ENCODE measurements at regions not wholly inside any gene's neighbourhood (a gene's known extent, or its start where the extent isn't known, plus 50 kb on each side); places are given as distances from the start of the nearest gene placed in this dataset.

DNA sequence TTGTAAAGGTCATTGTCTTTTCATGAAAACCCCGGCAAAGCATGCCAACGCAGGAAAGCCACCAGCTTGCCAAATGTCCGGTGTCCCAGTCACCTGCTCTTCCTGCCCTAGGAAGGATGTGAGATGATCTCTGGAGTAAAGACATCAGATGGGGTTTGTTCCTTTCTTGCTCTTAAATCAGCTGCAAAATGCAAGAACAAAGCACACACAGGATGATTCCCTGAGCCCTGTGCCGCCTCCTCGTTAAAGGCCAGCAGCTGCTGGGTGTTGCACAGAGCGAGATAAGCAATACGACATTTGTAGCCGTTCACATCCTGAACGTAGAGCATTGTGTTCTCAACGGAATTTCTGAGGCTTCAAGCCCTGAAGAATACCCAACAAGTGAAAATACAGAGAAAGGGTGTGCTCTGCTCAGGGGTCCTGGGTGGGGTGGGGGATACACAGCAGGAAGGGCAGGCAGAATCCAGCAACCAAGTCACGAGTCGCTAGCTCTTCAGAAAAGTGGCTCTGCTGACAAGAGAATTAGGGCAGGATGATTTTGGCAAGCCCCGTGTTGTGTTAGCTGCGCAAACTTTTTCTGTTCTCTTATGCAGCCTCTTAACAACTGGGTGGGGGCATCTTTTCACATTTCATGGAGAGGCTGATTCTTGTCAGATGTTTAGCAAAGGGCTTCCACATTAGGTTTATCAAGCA, 229.2 kb upstream of the MAP3K1 start:
- no peak for DNase-seq

DNA sequence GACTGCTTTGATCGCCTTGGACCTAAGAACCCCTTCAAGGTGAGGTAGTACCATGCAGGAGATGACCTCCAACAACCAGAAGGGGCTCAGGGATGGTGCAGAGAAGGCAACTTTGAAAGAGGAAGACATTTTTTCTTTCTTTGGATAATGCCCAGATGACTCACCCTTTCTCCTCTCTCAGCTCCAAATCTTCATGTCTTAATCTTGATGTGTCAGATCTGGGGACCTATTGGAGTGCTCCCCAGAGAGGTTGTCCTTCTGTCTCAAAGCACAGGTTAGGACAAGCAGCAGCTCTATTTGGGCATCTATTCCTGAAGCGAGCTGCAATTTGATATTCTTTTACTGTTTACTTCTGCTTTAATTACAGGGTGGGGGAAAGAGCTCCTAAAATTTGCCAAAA, 229.9 kb upstream of the MAP3K1 start:
- DNase-seq = no peak

DNA sequence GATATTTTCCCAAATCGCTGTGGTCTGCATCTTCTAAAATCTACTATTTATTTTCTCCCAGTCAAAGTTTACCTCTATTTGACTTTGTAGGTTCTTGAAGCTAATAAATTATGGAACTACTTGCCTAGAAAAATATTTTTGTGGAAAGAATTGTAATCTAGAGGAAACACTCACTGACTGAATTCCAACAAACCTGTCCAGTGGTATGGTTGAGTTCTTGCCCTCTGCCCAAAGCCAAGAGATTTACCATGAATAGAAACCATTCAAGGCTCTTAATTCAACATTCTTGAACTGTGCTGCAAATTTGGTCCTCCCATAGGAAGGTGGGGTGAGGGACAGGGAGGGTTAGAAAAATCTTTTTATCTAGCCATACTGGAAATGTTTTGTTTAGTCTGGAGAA, 233.9 kb upstream of the MAP3K1 start:
- DNase-seq = no peak

DNA sequence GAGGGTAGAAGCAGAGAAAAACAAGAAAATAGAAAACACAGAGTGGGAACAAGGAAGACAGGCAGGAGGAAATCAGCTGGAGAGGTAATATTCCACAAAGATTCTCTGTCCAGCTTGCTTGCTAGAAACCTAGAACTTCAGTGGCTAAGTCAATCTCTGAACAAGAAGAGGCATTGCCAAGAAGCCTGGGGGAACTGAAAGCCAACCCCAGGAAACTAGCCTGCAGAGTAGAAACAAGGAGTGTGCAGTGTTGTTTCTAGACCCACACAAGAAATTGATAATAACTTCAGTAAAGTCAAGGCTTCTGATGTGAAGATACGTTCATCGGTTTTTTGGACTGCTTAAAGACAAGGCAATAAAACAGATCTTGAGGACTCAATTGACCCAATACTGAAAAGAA, 234.5 kb upstream of the MAP3K1 start:
- DNase-seq = no peak

DNA sequence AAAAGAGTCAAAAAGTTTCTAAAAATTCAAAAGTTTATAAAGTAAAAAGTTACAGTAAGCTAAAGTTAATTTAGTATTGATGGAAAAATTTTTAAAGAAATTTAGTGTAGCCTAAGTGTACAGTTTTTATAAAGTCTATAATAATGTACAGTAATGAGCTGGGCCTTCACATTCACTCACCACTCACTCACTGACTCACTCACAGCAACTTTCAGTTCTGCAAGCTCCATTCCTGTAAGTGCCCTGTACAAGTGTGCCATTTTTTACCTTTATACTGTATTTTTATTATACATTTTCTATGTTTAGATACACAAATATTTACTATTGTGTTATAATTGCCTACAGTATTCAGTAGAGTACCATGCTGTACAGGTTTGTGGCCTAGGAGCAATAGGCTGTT, 239.5 kb upstream of the MAP3K1 start:
- no peak for DNase-seq

DNA sequence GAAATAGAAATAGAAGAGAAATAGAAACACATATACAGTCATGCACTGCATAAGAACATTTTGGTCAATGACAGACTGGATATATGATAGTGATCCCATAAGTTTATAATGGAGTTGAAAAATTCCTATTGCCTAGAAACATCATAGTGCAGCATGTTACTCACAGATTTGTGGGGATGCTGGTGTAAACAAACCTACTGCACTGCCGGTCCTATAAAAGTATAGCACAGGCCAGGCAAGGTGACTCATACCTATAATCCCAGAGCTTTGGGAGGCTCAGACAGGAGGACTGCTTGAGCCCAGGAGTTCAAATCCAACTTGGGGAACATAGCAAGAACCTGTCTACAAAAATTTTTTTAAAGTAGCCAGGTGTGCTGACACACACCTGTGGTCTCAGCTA, 240.6 kb upstream of the MAP3K1 start:
- no peak for DNase-seq

DNA sequence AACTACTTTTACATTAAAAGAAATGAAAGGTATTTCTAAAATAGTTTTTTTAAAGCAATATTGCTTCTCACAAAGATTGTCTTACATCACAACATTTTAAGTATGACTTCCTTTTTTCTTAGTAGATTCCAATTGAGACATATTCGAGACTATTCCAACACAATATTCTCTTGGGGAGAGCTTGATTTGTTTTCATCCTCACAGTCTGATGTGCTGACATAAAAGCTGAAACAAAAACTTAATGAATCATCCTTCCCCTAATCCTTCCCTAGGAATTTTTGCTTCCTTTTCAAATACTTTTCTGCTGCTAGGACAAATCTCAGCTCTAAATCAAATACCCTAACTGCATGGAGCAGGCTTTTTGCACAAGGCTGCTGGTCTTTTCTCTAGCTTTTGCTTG, 245.8 kb upstream of the MAP3K1 start:
- no peak for DNase-seq

DNA sequence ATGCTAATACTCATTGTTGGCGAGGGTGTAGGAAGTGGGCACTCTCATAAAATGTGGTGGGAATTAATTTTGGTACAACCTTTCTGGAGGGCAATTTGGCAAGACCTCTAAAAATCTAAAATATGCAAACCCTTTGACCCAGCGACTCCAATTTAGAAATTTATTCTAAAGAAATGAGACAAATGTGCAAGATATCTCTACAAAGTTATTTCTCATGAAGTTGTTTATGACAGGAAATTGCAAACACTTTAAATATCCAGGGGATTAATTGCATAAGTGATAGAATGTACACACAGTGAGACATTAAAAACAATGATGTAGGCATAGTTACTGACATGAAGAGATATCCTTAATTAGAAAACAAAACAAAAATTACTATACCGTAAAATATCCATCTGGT, 246.3 kb upstream of the MAP3K1 start:
- no peak for DNase-seq

DNA sequence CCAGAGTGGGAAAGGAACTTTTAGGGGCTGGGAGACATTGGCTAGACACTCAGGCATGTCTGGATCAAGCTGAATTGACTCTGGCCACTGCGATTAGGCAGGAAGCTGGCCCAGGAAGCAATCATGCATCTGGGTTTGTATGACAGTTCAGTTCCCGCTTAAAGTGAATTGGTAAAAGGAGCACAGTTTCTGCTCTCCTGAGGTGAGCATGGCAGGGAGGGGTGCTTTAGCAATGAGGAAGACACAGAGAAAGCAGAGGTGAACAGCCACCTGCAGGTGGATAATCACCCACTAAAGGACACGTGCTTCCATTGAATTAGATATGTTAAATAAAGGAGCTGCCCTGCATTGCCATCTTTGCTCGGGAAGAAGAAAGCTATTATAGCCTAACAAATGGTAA, 248.1 kb upstream of the MAP3K1 start:
- DNase-seq = no peak

DNA sequence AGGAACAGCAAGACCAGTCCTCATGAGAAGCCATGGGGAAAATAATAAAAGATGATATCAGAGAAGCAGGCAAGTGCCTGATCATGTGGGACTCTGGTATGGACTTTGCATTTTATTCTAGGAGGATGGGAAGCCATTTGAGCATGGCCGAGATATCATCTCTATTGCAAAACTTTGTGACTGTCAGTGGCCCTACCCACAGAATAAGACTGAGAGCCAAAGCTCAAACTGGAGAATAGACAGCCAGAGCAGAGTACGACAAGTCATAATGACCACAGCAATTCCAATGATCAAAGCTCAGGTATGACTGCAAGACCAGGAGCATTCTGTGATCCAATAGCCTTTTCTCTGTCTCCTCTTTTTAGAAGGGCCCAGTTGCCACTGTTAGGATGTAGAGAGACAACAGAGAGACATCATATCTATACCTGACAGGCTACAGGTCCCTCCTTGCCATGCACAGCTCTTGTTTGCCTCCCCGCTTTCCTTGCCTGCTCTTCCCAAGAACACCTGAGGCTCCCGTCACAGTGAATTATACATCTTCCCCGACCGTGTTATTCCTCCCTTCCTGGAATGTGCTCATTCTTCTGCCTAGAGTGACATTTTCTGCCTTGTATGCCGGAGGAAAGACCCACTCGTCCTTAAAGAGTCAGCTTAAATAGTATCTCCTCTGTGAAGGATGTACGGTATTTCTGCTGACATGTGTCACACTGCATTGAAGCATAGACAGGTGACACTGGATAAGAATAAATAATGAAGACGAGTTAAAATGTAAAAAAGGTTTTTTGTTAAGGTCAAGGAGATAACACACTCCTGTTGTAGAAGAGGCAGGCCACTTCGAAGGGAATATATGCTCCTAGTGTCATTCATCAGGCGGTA, 248.7 kb upstream of the MAP3K1 start:
- DNase-seq = no peak

DNA sequence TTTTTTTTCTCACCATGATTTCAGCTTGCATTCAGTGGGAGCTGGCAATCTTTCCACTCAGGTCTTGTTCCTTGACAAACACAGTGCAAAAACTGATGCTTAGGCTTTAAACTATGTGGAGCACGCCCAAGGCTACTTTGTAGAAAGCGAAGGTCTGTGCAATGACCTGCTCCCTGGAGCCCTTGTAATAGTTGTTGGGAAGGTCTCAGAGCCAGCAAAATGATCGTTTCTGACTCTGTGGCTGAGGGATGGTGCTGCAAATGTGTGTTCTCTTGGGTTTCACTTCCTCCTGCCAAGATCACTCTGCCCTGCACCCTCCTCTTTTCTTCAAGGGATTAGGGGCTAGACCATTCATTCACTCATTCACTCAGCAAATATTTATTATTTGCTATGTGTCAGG, 249.7 kb upstream of the MAP3K1 start:
- no peak for DNase-seq

DNA sequence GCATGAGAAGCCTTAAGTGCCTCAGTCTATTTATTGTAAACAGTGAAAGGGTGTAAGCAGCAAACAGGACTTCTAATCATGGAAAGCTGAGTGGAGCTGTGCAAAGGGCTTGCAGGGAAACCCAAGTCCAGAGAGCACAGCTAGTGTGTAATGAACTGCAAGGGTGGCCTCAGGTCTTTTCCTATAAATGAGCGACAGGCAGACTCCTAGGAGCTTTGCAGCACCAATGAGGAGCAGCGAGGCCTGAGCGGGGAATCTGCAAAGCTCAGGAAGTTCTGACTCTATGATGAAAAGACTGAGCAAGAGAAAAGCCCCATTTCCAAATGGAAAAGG, 250.1 kb upstream of the MAP3K1 start:
- no peak for DNase-seq

DNA sequence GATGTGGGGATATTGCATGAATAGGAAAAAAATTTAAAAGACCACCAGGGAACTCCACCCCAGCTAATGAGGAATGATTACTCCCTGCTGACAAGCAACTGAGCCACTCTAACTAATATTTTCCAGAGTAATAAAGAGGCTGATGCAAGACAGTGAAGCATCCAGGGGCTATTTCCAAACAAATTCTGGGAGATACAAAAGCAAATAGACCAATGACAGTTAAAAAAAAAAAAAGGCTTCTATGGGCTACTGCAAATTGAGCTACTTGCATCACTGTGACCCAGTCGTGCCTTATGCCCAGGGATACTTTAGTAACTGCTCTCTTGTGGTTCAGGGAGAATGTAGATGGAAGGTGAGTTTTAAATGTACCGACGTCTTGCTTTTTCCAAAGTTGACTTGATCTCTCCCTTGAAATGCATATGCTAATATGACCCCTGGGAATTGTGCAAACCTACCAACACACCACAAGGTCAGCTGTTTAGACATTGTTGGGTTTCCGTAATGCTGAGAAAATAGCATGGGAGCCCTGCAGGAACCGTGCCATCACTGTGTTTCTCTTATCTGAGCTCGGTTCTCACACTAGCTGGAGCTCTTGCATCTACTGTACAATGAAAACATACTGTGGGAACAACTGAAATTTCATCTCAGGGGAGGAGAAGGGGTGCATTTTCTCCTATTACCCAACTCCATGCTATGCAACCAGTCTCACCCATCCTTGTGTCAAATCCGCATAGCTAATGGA, 250.6 kb upstream of the MAP3K1 start:
- DNase-seq = no peak

DNA sequence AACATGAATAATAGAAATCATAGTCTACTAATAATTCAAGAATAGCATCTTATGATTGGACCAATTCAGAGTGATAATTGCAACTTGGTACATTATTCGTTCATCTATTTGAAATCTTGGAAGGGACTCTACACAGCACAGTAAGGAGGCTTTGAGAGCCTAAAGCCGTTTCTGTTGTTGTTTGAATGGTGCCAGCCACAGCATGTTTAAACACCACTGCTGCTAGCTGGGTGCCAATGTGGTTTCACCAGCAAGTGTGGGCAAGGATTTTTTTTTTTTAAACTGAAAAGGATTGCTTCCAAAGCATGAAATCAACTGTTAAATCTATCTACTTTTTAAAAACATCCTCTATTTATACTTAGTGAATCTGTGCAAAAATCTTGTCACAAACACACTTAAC, 253.9 kb upstream of the MAP3K1 start:
- no peak for DNase-seq

DNA sequence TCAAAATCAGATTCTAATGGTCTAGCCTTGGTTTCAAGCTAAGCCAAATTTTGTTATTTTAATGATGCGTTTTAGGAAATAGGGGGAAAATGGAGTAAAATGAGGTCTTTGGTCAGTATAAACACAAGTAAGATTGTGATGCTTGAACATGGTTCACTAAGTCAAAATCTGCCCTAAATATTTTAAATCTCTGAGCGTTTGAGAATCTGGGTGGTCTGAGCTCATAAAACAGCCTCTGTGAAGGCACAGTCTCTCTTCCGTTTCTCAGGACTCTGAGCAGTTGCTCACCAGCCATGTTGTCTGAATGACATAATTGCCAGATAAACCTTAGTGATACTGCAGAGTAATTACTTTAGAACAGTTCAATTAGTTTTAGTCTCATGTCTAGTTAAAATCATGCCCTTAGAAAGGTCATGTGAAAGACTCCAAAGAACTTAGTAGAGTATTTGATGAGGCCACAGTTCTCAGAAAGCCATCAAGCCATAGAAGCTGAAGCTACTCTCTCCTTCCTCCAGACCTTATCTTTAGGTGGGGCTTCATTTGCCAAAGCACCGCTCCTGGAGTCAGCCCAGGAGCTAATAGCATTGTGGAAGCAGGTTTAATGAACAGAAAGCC, 257.1 kb upstream of the MAP3K1 start:
- DNase-seq = no peak

DNA sequence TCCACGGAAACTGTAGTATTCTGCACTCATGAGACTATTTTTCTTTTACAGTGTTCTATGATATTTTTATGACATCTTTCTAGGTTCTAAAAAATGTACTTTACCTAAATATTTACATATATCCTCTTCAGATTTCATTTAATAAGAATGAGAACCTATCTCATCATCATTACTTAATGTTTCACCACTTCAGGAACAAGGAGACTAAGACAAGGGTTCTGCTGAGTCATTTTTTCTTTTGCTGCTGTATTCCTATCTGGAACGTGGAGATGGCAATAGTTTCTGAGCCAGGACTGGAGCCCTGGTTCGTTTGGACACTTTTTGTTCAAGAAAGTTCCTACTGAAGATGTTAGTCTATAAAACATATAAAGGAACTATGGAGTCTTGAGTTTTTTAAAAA, 258.2 kb upstream of the MAP3K1 start:
- no peak for DNase-seq

DNA sequence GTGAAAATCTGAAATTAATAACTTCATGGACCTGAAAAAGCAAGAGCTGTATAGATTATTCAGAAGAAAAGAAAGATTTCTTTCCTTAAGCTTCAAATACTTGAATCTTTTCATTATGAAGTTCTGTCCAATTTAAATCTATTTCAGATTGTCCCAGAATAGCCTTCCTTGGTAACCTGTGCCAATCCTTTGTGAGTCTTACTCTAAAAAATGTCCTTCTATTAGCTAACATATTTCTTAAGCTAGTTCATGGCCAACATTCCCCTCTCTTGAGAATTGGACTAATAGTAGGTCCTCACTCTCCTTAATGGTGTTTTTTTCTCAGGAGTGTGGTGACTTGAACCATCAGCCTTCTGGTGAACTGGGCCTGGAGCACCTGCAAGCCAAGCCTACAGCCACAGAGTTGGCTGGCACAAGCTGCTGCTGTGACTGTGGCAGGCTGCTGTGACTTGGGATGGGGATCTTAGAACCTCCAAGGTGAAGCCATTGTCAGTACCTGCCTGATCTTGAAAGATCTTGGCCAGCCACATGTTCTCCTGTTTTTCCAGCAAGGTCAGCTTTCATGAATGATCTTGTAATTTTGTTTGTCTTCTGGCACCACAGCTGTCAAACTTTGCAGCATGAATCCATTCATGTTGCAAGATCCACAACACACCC, 262.6 kb upstream of the MAP3K1 start:
- DNase-seq = no peak

DNA sequence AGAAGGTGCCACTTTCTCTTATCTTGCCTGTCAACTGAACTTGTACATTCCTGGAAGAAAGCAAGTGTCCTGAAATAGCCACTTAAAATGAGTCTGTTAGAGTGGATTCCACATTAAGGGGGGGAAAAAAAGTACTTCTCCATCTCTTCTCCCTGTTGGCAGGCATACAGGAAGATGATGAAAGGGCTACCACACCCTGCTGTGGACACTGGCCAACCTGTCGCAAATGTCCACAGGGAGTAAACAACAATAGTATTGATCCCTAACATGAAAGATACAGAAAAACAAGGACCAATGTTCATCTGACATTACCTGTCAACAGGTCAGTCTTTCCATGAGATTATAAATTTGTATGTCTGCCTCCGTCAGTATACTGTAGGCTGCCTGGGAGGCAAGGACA, 265.1 kb upstream of the MAP3K1 start:
- no peak for DNase-seq

DNA sequence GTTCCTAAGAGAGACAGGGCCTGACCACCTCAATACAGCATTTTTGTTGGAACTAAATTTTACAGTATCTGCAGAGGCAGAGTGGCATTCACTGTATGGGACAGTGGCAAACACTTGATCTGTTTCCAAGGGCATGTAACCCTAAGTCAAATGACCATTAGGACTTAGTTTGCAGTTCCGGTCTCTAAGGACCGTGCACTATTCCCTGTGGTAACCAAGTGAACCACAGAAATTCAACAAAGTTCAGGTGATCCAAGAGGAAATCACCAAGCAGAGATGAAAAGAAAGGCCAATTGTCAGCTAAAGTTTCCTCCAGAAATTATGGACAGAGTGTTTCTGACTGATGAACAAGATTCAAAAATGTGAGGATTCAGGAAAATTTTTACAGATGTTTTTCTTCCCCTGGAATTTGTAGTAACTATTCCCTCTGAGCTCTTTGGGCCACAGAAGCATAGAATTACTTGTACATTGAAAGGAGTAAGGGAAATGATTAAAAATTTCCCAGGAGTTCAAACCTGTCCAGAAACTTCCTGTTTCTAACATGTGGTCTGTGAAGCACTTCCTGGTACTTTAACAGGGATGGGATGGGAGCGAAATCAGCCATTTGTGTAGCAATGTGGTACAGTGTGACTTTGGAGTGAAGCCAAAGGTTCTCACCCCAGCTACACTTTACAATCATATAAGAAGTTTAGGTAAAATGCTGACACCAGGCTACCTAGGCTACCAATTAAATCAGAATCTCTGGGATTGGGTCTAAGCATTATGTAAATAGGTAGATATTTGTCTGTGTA, 266.1 kb upstream of the MAP3K1 start:
- no peak for DNase-seq

DNA sequence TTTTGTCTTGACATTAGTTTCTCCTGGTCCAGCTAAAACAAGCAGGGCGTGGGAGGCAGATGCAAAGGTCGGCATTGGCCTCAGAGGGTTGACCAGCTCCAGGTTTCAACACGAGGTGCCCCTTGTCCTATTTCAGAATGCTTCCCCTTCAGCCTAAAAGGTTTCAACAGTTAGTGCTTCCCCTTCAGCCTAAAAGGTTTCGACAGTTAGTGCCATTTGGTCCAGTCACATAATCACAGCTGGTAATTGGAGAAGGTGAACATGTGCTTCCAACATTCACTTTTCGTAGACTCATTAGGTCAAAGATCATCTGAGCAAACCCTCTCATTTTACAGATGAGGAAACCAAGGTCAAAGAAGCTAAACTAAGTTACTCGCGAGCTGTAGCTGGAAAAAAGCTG, 270.3 kb upstream of the MAP3K1 start:
- DNase-seq = no peak

DNA sequence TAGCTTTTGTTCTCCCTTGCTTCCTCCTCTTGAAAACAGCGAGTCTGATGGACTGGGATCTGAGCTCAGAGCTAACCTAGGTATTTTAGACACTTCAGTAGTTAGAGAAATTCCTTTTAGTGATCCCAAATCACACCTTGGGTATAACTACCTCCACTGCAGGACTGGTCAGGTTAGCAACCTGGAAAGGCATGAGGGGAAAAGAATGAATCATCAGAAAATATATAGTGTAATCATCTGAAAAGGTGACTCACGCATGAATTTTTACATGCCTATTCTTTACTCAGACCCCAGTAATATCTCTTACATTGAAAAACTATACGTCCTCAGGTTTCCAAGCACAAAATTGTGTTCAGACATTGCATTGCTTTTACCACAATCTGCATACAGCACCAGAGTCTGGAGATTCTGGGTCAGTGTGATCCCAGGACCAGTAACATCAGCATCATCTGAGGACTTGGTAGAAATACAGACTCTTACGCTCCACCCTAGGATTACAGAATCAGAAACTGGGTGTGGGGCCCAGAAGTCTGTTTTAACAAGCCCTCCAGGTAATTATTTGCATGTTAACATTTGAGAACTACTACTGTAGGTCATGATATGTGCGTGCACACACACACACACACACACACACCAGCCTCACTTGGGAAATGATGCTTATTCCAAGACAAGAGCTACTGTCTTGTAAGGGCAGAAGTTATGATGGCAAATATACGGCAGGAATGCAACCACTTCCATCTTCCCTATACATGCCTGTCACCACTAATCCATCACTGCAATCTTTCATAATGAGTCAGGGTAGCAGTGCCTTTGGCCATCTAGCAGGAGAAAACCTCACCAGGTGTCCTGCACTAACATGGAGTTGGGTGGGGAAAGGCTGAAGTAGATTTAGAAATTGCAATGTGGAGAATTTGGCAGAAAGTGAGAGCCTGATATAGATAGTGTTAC, 271.6 kb upstream of the MAP3K1 start:
- no peak for DNase-seq
